Prostate gland (tissue), 2 donors: ENCODE measurements at regions not wholly inside any gene's neighbourhood (a gene's known extent, or its start where the extent isn't known, plus 50 kb on each side); places are given as distances from the start of the nearest gene placed in this dataset.

ENCODE experiments used
- POLR2AphosphoS5 ChIP-seq: sonication (generic); formaldehyde crosslinking; IDR thresholded peaks from one replicate; pipeline ENCODE4 v1.6.1; 2017; ENCODE audit warnings: antibody characterized with exemption
- TF ChIP-seq, protein P1 (sequence below), 4 experiments: fragments of 200-600 bp in 2 of 4; fragments of 450-650 bp in 2 of 4; sonication (generic) in 2 of 4; IDR thresholded peaks; 1 replicate in 3 of 4; 2 replicates in 1 of 4; pipeline ENCODE4 v1.5.1; 2016 to 2019; ENCODE audit warnings: antibody characterized with exemption in 4 of 4, mild to moderate bottlenecking in 2 of 4, moderate library complexity in 2 of 4

- TF ChIP-seq, protein P1, sequence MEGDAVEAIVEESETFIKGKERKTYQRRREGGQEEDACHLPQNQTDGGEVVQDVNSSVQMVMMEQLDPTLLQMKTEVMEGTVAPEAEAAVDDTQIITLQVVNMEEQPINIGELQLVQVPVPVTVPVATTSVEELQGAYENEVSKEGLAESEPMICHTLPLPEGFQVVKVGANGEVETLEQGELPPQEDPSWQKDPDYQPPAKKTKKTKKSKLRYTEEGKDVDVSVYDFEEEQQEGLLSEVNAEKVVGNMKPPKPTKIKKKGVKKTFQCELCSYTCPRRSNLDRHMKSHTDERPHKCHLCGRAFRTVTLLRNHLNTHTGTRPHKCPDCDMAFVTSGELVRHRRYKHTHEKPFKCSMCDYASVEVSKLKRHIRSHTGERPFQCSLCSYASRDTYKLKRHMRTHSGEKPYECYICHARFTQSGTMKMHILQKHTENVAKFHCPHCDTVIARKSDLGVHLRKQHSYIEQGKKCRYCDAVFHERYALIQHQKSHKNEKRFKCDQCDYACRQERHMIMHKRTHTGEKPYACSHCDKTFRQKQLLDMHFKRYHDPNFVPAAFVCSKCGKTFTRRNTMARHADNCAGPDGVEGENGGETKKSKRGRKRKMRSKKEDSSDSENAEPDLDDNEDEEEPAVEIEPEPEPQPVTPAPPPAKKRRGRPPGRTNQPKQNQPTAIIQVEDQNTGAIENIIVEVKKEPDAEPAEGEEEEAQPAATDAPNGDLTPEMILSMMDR (IDR thresholded peaks at IDR 0.05), result no peak
- TF ChIP-seq POLR2AphosphoS5, result no peak
Observed at GRCh38 chr3:174662653-174663052, 196.5 kb upstream of the NAALADL2 start.
